ENCODE measurements at regions not wholly inside any gene's neighbourhood (a gene's known extent, or its start where the extent isn't known, plus 50 kb on each side); places are given as distances from the start of the nearest gene placed in this dataset.
"Not testable (repeated sequence)": the region's sequence is repeated elsewhere in the genome, so short reads cannot be mapped to it uniquely, and the experiment has no call there.

GRCh38 chr21:20108976-20109540 is 889.2 kb upstream of the NCAM2 start:
- Histone ChIP-seq H3K4me3 (ENCODE audit: low read depth, low read length) (no peak overlapping the region), H3K9me3 (ENCODE audit: control insufficient read depth, insufficient read depth, low read length) (no peaks in the 10 kb centered on the region), H3K27me3 (ENCODE audit: control insufficient read depth, insufficient read depth, low read length) (no peaks in the 10 kb centered on the region), H3K4me1 (ENCODE audit: control insufficient read depth, insufficient read depth, low read length) (no peaks in the 10 kb centered on the region), H3K27ac (ENCODE audit: low read depth, low read length) (no peak overlapping the region), H3K36me3 (ENCODE audit: control insufficient read depth, insufficient read depth, low read length) (no peaks in the 10 kb centered on the region)
- WGBS (ENCODE audit: insufficient coverage) = no CpG with 5 or more reads among the region's 2 CpGs
- DNase-seq (ENCODE audit: low read depth in 4 of 6, low spot score in 6 of 6) = no peak

GRCh38 chr21:20110368-20110767 is 887.8 kb upstream of the NCAM2 start:
- Histone ChIP-seq H3K27me3 (ENCODE audit: control insufficient read depth, insufficient read depth, low read length) (no peaks in the 10 kb centered on the region), H3K27ac (ENCODE audit: low read depth, low read length) (no peak overlapping the region), H3K36me3 (ENCODE audit: control insufficient read depth, insufficient read depth, low read length) (no peaks in the 10 kb centered on the region), H3K4me3 (ENCODE audit: low read depth, low read length) (no peak overlapping the region), H3K4me1 (ENCODE audit: control insufficient read depth, insufficient read depth, low read length) (no peaks in the 10 kb centered on the region), H3K9me3 (ENCODE audit: control insufficient read depth, insufficient read depth, low read length) (no peaks in the 10 kb centered on the region)
- WGBS (ENCODE audit: insufficient coverage) = no CpG with 5 or more reads among the region's 2 CpGs
- peak in 1 of 6 donors; percentile 11 for DNase-seq (ENCODE audit: low read depth in 4 of 6, low spot score in 6 of 6)

GRCh38 chr21:20151741-20152140 is 846.5 kb upstream of the NCAM2 start:
- Histone ChIP-seq H3K4me3 (ENCODE audit: low read depth, low read length) (no peak overlapping the region), H3K27ac (ENCODE audit: low read depth, low read length) (no peak overlapping the region), H3K4me1 (ENCODE audit: control insufficient read depth, insufficient read depth, low read length) (no peaks in the 10 kb centered on the region), H3K27me3 (ENCODE audit: control insufficient read depth, insufficient read depth, low read length) (no peaks in the 10 kb centered on the region), H3K36me3 (ENCODE audit: control insufficient read depth, insufficient read depth, low read length) (no peaks in the 10 kb centered on the region), H3K9me3 (ENCODE audit: control insufficient read depth, insufficient read depth, low read length) (peaks cover 5% of the 10 kb centered on the region)
- DNase-seq (ENCODE audit: low read depth in 4 of 6, low spot score in 6 of 6) = no peak
- 100% methylated on average over 1 of the region's 1 CpG for WGBS (ENCODE audit: insufficient coverage)

DNA sequence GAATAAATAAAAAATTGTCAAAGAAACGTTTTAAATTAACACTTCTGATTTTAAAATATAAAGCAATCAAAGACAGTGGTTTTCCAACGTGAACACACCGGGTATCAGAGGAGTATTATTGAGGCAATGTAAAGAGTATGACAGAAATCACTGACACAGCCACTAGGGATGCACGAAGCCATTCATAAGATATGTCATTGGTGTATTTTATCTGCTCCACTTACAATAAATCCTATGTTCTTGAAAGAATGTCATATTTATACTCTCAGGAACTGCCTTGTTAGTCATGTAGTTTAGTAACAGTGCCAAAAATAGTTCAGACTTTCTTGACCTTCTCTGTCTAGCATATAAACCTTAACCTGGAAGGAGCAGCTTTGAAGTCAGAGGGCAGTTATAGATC is 835.0 kb upstream of the NCAM2 start:
- H3K4me3 ChIP-seq (ENCODE audit: low read depth, low read length) = no peak overlapping the region
- H3K27ac ChIP-seq (ENCODE audit: low read depth, low read length) = no peak overlapping the region
- DNase-seq (ENCODE audit: low read depth in 4 of 6, low spot score in 6 of 6) = peak in 1 of 6 donors; percentile 19
- no peaks in the 10 kb centered on the region for H3K27me3 ChIP-seq (ENCODE audit: control insufficient read depth, insufficient read depth, low read length)
- H3K36me3 ChIP-seq (ENCODE audit: control insufficient read depth, insufficient read depth, low read length) = no peaks in the 10 kb centered on the region
- no peaks in the 10 kb centered on the region for H3K4me1 ChIP-seq (ENCODE audit: control insufficient read depth, insufficient read depth, low read length)
- WGBS (ENCODE audit: insufficient coverage) = no CpG with 5 or more reads among the region's 4 CpGs
- no peaks in the 10 kb centered on the region for H3K9me3 ChIP-seq (ENCODE audit: control insufficient read depth, insufficient read depth, low read length)

DNA sequence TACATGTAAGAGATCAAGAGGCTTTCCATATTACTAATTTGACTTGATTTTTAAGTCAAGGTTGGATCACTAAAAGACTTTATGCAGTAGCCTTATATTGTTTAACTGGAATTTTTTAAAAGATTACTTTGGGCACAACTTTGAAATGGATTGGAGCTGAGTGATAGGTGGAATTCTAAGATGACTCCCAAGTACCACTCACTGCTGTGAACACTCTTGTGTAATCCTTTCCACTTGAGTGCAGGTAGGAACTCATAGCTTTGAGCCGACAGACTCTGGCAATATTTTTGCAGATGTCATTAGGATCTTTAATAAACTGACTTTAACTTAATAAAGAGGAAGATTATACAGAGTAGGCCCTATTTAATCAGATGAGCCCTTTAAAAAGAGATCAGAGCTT is 831.1 kb upstream of the NCAM2 start:
- H3K36me3 ChIP-seq (ENCODE audit: control insufficient read depth, insufficient read depth, low read length) = no peaks in the 10 kb centered on the region

GRCh38 chr21:20169812-20170576 is 828.2 kb upstream of the NCAM2 start:
- Histone ChIP-seq H3K9me3 (ENCODE audit: control insufficient read depth, insufficient read depth, low read length) (no peaks in the 10 kb centered on the region), H3K36me3 (ENCODE audit: control insufficient read depth, insufficient read depth, low read length) (no peaks in the 10 kb centered on the region), H3K27me3 (ENCODE audit: control insufficient read depth, insufficient read depth, low read length) (no peaks in the 10 kb centered on the region), H3K4me1 (ENCODE audit: control insufficient read depth, insufficient read depth, low read length) (no peaks in the 10 kb centered on the region), H3K4me3 (ENCODE audit: low read depth, low read length) (no peak overlapping the region), H3K27ac (ENCODE audit: low read depth, low read length) (no peak overlapping the region)
- WGBS (ENCODE audit: insufficient coverage) = 87% methylated on average over 3 of the region's 3 CpGs
- no peak for DNase-seq (ENCODE audit: low read depth in 4 of 6, low spot score in 6 of 6)

More for the DNA sequence above, 831.1 kb upstream of the NCAM2 start:
- no peaks in the 10 kb centered on the region for H3K27me3 ChIP-seq (ENCODE audit: control insufficient read depth, insufficient read depth, low read length)
- no peaks in the 10 kb centered on the region for H3K9me3 ChIP-seq (ENCODE audit: control insufficient read depth, insufficient read depth, low read length)
- H3K27ac ChIP-seq (ENCODE audit: low read depth, low read length) = no peak overlapping the region
- no peak overlapping the region for H3K4me3 ChIP-seq (ENCODE audit: low read depth, low read length)
- WGBS (ENCODE audit: insufficient coverage) = no CpG with 5 or more reads among the region's 1 CpG
- H3K4me1 ChIP-seq (ENCODE audit: control insufficient read depth, insufficient read depth, low read length) = no peaks in the 10 kb centered on the region
- no peak for DNase-seq (ENCODE audit: low read depth in 4 of 6, low spot score in 6 of 6)

GRCh38 chr21:20186186-20186585 is 812.0 kb upstream of the NCAM2 start:
- Histone ChIP-seq H3K36me3 (ENCODE audit: control insufficient read depth, insufficient read depth, low read length) (no peaks in the 10 kb centered on the region), H3K27me3 (ENCODE audit: control insufficient read depth, insufficient read depth, low read length) (no peaks in the 10 kb centered on the region), H3K27ac (ENCODE audit: low read depth, low read length) (no peak overlapping the region), H3K4me1 (ENCODE audit: control insufficient read depth, insufficient read depth, low read length) (no peaks in the 10 kb centered on the region), H3K9me3 (ENCODE audit: control insufficient read depth, insufficient read depth, low read length) (no peaks in the 10 kb centered on the region), H3K4me3 (ENCODE audit: low read depth, low read length) (no peak overlapping the region)
- no CpG with 5 or more reads among the region's 3 CpGs for WGBS (ENCODE audit: insufficient coverage)
- no peak for DNase-seq (ENCODE audit: low read depth in 4 of 6, low spot score in 6 of 6)

GRCh38 chr21:20187028-20187427 is 811.2 kb upstream of the NCAM2 start:
- H3K27ac ChIP-seq (ENCODE audit: low read depth, low read length) = no peak overlapping the region
- H3K36me3 ChIP-seq (ENCODE audit: control insufficient read depth, insufficient read depth, low read length) = no peaks in the 10 kb centered on the region
- H3K27me3 ChIP-seq (ENCODE audit: control insufficient read depth, insufficient read depth, low read length) = no peaks in the 10 kb centered on the region
- no peaks in the 10 kb centered on the region for H3K4me1 ChIP-seq (ENCODE audit: control insufficient read depth, insufficient read depth, low read length)
- H3K9me3 ChIP-seq (ENCODE audit: control insufficient read depth, insufficient read depth, low read length) = no peaks in the 10 kb centered on the region
- 100% methylated on average over 1 of the region's 2 CpGs for WGBS (ENCODE audit: insufficient coverage)
- H3K4me3 ChIP-seq (ENCODE audit: low read depth, low read length) = no peak overlapping the region
- DNase-seq (ENCODE audit: low read depth in 4 of 6, low spot score in 6 of 6) = no peak

DNA sequence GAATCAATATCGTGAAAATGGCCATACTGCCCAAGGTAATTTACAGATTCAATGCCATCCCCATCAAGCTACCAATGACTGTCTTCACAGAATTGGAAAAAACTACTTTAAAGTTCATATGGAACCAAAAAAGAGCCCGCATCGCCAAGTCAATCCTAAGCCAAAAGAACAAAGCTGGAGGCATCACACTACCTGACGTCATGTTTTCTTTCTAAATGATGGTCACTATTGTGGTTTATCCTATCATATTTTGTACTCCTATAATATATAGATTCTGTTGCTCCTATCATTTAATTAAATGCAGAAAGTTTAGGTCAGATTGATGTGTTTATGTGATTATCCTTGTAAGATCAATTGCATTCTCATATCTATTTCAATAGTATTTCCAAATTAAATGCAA is 796.9 kb upstream of the NCAM2 start:
- H3K27me3 ChIP-seq (ENCODE audit: control insufficient read depth, insufficient read depth, low read length) = not testable (repeated sequence)
- WGBS (ENCODE audit: insufficient coverage) = no CpG with 5 or more reads among the region's 4 CpGs

DNA sequence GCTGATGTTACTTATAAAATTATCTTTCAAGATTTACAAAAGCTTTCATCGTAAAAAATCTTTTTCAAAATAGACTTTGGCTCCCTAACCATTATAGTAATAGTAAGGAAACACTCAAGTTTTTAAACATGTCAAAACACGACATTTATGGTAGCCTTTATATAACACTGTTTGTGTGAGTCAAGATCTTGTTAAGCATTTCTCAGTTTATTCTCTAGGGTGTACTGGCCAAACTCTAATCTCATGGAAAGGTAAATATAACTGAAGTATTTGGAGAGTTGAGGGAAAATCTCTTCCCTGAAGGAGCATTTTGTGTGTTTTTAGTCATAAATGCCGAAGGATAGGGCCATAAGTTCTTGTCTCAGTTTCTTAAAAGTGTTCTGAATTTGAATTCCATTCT is 790.9 kb upstream of the NCAM2 start:
- Histone ChIP-seq H3K4me1 (ENCODE audit: control insufficient read depth, insufficient read depth, low read length) (no peaks in the 10 kb centered on the region), H3K36me3 (ENCODE audit: control insufficient read depth, insufficient read depth, low read length) (no peaks in the 10 kb centered on the region), H3K4me3 (ENCODE audit: low read depth, low read length) (no peak overlapping the region), H3K9me3 (ENCODE audit: control insufficient read depth, insufficient read depth, low read length) (no peaks in the 10 kb centered on the region), H3K27me3 (ENCODE audit: control insufficient read depth, insufficient read depth, low read length) (no peaks in the 10 kb centered on the region), H3K27ac (ENCODE audit: low read depth, low read length) (no peak overlapping the region)
- no peak for DNase-seq (ENCODE audit: low read depth in 4 of 6, low spot score in 6 of 6)
- no CpG with 5 or more reads among the region's 3 CpGs for WGBS (ENCODE audit: insufficient coverage)

More for the DNA sequence above, 796.9 kb upstream of the NCAM2 start:
- H3K27ac ChIP-seq (ENCODE audit: low read depth, low read length); H3K4me1 ChIP-seq (ENCODE audit: control insufficient read depth, insufficient read depth, low read length); DNase-seq (ENCODE audit: low read depth in 4 of 6, low spot score in 6 of 6); H3K9me3 ChIP-seq (ENCODE audit: control insufficient read depth, insufficient read depth, low read length); H3K36me3 ChIP-seq (ENCODE audit: control insufficient read depth, insufficient read depth, low read length); H3K4me3 ChIP-seq (ENCODE audit: low read depth, low read length): not testable (repeated sequence)

Measured in spinal cord (tissue), 9 donors.